ENCODE measurements at regions not wholly inside any gene's neighbourhood (a gene's known extent, or its start where the extent isn't known, plus 50 kb on each side); places are given as distances from the start of the nearest gene placed in this dataset.

- Histone ChIP-seq H3K4me1 (ENCODE audit: control insufficient read depth, insufficient read depth, low read length) (no peaks in the 10 kb centered on the region), H3K36me3 (ENCODE audit: control insufficient read depth, insufficient read depth, low read length) (no peaks in the 10 kb centered on the region), H3K27me3 (ENCODE audit: control insufficient read depth, insufficient read depth, low read length) (no peaks in the 10 kb centered on the region), H3K9me3 (ENCODE audit: control insufficient read depth, insufficient read depth, low read depth, low read length) (no peaks in the 10 kb centered on the region), H3K27ac (ENCODE audit: low read length) (no peak overlapping the region), H3K4me3 (ENCODE audit: low read depth in 2 of 2, low read length in 2 of 2) (no peak overlapping the region)
- POLR2A ChIA-PET, result no interaction called here
- ATAC-seq, result no peak
- CTCF ChIA-PET, result interaction anchor here (0.7 kb wide), 1 partner anchor 13 kb away, joined by 4 read pairs; no protein-coding TSS in a partner anchor
- DNase-seq (ENCODE audit: low read depth, low spot score), result no peak
- intact Hi-C loops (cut with micrococcal nuclease; ENCODE audit: unreplicated experiment), result no loop called here
- TF ChIP-seq TCF7L2 (IDR thresholded peaks at IDR 0.05; ENCODE audit: low read depth, low read length) (no peak), SIN3A (IDR thresholded peaks at IDR 0.05; ENCODE audit: borderline replicate concordance, insufficient read depth, low read depth, low read length) (no peak), REST (IDR thresholded peaks at IDR 0.05; ENCODE audit: insufficient read depth in 1 of 2, low read depth in 2 of 2, low read length in 1 of 2) (no peak), CTCF (IDR thresholded peaks at IDR 0.05) (no peak), POLR2AphosphoS5 (IDR thresholded peaks at IDR 0.05; ENCODE audit: low read depth, low read length) (no peak)
- in situ Hi-C loops (cut with HindIII; ENCODE audit: low pct_unique_long_range_greater_than_20kb, low sequenced_read_pairs), result no loop called here
- no TSS peak for BruUV-seq (replicated peaks)
Observed at GRCh38 chr3:13750215-13750614, 129.7 kb downstream of the WNT7A start.

DNA sequence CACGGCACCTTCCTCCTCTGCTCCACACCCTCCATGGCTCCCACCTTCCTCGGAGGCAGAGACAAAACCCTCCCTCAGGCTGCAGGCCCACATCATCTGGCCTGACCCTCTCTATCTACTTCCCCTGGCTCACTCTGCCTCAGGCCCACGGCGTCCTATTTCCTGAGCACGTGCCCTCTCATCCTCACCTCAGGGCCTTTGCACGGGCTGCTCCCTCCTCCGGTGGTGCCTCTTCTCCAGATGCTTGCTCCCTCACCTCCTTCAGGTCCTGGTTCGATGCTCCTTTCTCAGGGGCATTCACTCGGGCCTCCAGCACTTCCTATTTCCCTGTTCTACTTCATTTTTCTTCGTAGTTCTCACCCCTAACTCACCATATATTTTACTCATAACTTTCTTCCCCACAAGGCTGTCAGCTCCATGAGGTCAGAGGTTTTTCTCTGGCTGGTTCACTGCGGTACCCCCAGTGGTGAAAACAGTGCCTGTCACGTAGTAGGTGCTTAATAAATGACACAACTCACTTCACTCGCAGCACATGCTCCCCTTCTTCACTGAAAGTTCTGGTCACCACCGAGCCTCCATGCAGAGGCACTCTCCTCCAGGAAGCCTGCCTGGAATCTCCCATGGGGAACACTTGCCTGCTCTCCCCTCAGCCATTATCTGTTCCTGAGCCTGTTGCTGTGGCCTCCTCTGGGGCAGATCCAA, 130.7 kb downstream of the WNT7A start:
- Histone ChIP-seq H3K9me3 (ENCODE audit: control insufficient read depth, insufficient read depth, low read depth, low read length) (no peaks in the 10 kb centered on the region), H3K27me3 (ENCODE audit: control insufficient read depth, insufficient read depth, low read length) (no peaks in the 10 kb centered on the region), H3K4me1 (ENCODE audit: control insufficient read depth, insufficient read depth, low read length) (no peaks in the 10 kb centered on the region), H3K27ac (ENCODE audit: low read length) (no peak overlapping the region), H3K4me3 (ENCODE audit: low read depth in 2 of 2, low read length in 2 of 2) (no peak overlapping the region), H3K36me3 (ENCODE audit: control insufficient read depth, insufficient read depth, low read length) (no peaks in the 10 kb centered on the region)
- in situ Hi-C loops (cut with HindIII; ENCODE audit: low pct_unique_long_range_greater_than_20kb, low sequenced_read_pairs) (no loop called here), intact Hi-C loops (cut with micrococcal nuclease; ENCODE audit: unreplicated experiment) (no loop called here)
- ATAC-seq (no peak), DNase-seq (ENCODE audit: low read depth, low spot score) (no peak)
- CTCF ChIA-PET, result no interaction called here
- no TSS peak for BruUV-seq (replicated peaks)
- no peak for TF ChIP-seq SIN3A (IDR thresholded peaks at IDR 0.05; ENCODE audit: borderline replicate concordance, insufficient read depth, low read depth, low read length)
- no peak for TF ChIP-seq POLR2AphosphoS5 (IDR thresholded peaks at IDR 0.05; ENCODE audit: low read depth, low read length)
- TF ChIP-seq TCF7L2 (IDR thresholded peaks at IDR 0.05; ENCODE audit: low read depth, low read length), result no peak
- no peak for TF ChIP-seq REST (IDR thresholded peaks at IDR 0.05; ENCODE audit: insufficient read depth in 1 of 2, low read depth in 2 of 2, low read length in 1 of 2)
- no peak for TF ChIP-seq CTCF (IDR thresholded peaks at IDR 0.05)
- POLR2A ChIA-PET, result no interaction called here
